Stimulated activated CD4-positive, alpha-beta T cell treated with anti-CD3 and anti-CD28 coated beads, Interleukin-2, amount 100 ng/mL, for 4 hours (primary cell): ENCODE measurements at regions not wholly inside any gene's neighbourhood (a gene's known extent, or its start where the extent isn't known, plus 50 kb on each side); places are given as distances from the start of the nearest gene placed in this dataset.
"Not testable (repeated sequence)": the region's sequence is repeated elsewhere in the genome, so short reads cannot be mapped to it uniquely, and the experiment has no call there.

Experiments used
- DNase-seq: peaks from one replicate; pipeline ENCODE4 v3.0.0-alpha.2; 2020; ENCODE audit warnings: low read depth

DNA sequence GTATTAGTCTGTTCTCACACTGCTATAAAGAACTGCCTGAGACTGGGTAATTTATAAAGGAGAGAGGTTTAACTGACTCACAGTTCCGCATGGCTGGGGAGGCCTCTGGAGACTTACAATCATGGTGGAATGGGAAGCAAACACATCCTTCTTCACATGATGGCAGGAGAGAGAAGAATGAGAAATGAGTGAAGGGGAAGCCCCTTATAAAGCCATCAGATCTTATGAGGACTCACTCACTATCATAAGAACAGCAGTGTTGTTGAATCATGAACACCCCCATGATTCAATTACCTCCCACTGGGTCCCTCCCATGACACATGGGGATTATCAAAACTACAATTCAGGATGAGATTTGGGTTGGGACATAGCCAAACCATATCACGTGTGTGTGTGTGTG lies 1764.4 kb upstream of the SEL1L start:
- not testable (repeated sequence) for DNase-seq

DNA sequence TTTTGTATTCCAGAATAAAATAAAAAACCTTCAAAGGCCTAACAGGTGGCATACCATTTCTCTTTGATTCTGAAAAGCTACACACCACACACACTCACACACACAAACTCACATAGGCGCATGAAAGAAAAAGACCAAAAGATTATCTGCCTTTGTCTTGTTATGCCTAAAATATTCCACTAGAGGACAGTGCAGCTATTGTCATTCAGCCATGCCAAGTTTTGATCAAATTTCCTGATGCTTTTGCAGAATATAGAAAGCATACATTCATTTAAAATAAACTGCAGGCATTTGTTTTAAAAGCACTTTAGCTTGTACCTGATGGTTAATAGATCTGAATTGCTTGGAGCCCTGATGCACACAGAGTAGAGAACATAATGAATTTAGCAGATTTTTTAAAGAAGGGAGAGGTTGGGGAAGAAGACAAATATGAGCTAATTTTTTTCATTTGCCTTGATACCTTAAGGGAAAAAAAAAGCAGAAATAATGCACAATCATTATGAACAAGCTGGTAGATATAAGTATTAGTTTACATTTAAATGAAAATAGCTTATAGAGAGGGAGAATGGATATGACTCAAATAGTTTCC lies 1766.9 kb upstream of the SEL1L start:
- no peak for DNase-seq

DNA sequence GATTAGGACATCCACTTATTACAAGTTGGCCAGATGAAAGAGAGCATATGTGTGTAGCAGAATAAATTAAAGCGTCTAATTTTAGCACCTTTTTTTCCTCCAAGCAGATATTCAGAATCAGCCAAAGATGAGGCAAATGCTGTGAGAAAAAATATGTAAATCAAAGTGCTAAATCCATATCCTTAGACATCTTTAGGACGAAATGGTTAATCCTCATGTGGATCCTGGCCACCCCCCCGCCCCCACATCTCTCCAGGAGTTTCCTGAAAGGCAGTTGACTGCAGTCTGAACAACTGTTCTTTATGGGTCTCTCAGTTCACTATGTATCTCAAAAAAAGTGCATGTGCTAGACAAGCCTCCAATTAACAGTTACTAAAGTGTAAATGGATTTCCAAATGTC lies 1768.1 kb upstream of the SEL1L start:
- DNase-seq, result no peak

DNA sequence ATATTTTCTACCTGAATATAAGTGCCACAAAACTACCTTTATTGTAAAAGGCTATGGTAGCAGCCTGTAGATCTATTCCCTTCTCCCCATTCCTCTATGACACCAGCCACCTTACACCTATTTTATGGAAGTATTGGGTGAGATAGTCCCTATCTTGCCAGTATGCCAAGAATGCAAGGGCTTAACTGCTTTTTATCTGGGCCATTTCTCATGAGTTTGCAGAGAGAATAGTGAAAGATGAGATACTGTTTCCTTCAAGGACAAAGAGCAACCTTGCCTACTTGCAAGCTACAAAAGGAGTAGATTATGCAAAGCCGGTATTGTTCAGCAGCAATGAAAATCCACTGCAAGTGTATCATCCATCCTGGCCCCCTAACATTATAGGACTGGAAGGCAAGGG lies 1775.6 kb upstream of the SEL1L start:
- no peak for DNase-seq

DNA sequence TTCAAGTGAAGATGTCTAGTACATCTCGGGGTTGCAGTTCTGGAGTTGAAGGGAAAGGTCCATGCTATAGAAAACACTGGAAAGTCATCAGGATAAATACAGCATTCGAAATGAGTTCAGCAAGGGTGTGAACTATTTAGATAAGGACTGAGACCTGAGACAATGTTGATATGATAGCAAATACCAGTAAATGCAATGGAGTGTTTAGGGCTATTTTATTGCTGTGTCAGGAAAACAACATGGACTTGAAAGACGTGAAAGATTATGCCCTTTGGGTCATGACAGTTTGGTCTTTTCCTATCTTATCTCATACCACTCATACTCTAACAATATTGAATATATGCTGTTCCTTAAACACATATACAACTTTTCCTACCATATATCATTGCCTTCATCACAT lies 1776.2 kb upstream of the SEL1L start:
- DNase-seq, result no peak

DNA sequence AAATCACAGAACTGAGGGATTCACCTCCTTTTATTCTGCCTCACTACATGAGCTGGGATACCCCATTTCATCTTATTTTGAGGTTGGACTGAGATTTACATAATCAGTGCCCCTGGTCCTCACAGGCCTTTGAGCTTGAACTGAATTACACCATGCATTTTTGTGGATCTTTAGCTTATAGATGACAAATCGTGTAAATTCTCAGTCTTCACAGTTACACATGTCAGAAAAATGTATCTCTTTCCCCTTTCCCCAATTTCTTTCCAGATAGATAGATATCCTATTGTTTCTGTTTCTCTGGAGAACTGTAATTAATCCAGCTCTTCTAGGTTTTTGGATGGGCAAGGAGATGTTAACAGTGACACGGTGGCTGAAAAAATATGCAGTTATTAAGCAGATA lies 1778.9 kb upstream of the SEL1L start:
- DNase-seq, result no peak

DNA sequence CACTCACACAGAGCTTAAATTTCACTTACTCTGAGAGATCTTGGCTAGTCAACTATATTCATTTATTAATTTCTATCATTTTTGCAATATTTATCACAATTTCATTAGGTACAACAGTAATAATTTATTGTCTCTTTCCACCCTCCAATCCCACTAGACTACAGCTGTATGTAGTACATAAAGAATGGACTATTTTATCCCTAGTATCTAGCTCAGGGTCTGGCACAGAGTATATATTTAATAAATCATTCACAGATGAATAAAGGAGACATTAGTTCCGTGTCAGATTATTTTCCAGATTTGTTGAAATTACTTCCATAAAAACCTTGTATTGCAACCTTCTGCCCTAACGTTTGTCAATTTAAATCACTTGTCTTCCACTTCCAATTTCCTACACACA lies 1781.1 kb upstream of the SEL1L start:
- DNase-seq, result no peak

DNA sequence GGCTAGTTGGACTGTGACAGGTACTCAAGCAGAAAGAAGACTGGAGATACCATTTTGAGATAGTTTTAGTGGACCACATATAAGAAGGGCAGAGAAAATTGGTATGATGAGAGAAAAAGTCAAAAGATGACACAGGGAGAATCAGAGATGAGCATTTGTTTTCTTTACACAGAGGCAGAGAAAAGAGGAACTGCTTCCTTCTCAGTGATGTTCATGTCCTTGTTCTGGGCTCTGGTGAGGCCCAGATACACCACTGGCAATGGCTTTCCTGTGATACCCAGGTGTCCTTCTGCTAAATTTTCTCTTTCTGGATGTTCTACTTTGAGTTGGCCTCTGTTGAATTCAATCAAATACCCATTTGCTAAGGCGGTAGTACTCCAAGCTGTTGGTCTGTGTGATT lies 1782.7 kb upstream of the SEL1L start:
- DNase-seq, result no peak

DNA sequence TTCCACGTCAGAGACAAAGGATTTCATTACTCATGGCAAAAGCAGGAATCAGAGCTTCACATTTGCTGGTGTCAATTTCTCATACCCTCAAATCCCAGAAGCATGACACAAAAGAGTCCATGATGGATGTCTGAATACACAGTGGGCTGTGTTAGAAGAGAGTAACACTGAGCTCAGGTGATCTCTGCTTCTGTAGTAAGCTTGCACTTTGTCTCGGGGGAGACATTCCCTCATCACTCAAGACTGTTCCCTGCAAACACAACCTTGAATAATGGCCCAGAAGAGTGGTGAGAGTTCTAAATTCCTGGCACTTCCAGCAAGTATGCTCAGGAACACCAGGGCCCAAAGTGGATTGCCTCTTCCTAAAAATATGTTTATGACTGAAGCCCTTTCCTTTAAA lies 1787.2 kb upstream of the SEL1L start:
- no peak for DNase-seq

DNA sequence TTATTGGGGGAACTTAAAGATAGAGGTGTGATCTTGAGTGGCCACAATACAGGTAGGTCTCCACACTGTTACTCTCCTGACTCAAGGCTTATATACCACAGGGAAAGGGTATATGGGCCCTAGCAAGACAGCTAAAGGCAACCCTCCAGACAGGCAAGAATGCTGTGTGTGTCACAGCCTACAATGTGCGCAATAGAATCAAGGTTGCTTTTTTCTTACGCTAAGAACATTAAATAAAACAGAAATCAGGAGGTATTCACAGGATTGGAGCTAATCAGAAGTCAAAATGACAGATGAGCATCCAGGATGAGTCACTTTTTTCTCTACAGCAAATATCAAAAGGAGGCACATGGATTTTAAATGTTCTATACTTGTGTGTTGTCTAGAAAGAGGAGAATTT lies 1797.9 kb upstream of the SEL1L start:
- no peak for DNase-seq

DNA sequence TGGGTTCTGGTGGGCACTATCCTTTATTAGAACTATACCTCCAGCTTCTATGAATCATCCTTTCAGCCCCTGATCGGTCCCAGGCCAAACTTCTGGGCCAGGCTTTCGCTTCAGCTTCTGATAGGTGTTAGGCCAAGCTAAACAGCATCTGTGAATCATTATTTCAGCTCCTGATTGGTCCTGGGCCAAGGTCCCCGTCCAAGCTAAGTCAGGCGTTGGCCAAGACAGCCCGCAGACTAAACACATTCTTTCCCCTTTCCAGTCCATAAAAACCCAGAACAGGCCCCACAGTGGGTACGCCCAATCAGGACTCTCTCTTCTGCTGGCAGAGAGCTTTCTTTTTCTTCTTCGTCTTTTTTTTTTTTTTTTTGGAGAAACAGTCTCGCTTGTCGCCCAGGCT lies 1808.9 kb upstream of the SEL1L start:
- DNase-seq, result no peak

DNA sequence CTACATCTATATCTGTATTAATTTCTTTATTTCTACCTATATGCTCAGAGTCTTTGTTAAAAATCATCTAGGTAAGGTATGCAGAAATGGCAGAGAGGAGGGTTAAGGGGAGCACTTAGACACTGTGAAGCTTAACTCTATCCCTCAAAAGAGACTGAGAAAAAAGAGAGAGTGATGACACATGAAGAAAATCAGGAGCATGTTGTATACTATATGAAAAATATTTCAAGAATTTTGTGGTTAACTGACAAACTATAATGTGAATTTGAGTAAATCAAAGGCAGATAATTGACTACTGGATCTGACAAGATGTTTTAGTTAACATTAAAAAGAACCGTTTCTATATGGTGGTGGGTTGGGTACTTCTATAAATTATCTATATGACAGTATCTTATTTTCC lies 1814.2 kb upstream of the SEL1L start:
- DNase-seq, result no peak

DNA sequence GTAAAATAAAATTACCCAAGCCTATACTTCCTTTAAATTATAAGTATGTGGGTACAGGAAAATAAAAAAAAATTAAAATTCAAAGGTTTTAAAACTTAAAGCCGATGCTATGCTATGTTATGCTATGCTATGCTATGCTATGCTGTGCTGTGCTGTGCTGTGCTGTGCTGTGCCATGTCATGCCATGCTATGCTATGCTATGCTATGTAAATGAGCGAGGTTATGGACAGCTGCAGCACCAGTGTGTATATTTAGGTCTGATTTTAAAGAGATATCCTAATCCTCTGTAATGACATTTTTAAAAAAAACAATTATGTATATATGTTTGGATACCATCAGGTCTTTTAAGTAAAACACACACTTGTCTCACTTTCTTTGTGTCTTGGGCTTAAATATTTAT lies 1822.0 kb upstream of the SEL1L start:
- DNase-seq, result no peak

DNA sequence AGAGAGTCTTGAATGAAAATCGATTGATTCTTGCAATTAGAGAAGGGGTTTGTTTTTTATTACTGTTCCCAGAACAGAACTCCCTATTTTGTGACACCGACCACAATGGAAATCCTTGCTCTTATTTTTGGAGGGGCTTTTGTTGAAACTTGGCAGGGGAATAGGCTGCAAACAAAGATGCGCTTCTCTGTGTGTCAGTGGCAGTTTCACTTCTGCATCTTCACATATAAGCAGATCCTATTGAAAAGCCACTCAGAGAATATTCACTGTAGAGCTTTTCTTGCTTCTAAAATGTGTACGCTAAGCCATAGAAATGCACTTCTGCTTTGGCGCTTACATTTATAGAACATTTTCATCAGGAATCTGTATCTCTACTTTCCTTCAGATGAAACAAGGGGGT lies 1822.4 kb upstream of the SEL1L start:
- DNase-seq, result no peak

DNA sequence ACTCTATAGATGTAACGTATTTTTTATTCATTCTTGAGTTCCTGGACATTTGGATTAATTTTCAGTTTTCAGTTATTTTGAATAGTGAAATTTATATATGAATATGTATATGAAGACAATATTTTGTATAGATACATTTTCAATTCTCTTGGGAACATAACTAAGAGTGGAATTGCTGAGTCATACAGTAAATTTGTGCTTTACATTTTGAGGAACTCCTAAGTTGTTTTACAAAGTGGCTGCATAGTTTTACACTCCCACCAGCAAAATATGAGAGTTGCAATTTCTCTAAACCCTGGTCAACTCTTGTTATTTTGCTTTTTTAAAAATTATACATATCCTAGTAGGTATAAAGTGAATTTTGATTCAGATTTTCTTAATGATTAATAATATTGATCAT lies 1838.6 kb upstream of the SEL1L start:
- DNase-seq, result no peak

DNA sequence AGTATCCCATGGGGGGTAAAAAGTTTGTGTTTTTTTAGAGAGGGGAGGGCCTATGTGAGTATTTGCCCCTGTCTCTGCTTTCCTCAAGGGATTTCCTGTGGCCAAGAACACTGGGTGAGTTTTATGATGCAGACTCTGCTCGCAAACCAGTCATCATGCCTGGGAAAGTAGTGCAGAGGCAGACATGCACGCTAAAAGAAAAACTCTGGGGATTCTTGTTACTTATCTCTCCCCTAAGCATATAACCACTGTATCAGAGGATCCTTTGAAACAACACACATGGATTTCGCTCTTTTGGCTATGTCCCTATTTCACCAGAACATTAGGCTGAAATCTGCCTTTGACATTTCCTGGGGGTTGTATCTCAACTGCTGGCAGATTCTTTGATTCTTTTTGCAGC lies 1845.8 kb upstream of the SEL1L start:
- DNase-seq, result no peak

DNA sequence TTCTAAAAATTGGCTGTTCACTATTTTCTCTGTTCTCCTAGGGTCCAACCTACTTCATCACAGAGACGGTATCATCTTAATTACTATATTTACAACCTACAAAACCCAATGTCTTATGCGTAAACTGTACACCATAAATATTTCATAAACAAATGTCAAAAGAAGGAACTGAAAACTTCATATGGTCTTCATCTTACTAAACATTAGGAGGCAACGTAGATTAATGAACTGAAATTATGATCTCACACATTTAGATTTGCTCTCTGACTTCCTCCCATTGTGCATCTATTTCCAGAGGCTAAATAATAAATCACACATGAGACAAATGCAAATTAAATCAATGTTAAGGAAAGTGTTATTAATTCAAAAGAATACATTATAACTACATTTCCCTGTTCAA lies 1850.6 kb upstream of the SEL1L start:
- DNase-seq, result no peak

DNA sequence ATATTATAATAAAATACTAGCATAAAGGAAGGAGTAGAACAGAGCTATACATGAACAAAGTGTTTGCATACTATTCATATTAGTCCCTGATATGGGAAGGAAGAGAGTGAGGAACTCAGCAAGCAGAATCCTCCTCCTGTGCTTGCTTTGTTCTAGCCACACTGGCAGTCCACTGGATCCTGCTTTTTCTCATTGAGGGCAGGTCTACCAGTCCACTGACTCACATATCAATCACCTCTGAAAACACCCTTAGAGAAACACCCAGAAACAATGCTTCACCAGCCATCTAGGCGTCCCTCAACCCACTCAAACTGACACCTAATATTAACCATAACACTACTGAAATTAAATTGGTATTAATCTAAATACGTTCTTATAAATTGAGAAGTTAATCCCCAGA lies 1861.7 kb upstream of the SEL1L start:
- DNase-seq, result no peak

DNA sequence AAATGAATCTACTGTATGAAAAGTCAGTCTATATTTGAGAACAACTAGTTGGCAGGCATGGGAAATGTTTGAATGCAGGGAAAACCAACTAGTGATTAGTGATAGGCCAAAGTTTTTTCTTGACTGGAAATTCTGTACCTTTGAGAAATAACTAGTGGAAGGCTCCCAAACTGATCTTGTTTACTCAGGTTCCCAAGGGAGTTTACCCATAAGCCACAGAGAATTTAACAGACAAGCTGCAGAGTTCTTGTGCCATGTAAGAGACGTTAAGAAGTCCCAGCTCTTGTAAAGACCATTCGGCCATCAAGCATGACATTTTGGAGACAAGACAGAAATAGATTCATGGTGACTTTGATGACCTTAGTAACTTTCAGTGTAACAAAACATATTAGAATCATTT lies 1882.8 kb upstream of the SEL1L start:
- DNase-seq, result no peak

DNA sequence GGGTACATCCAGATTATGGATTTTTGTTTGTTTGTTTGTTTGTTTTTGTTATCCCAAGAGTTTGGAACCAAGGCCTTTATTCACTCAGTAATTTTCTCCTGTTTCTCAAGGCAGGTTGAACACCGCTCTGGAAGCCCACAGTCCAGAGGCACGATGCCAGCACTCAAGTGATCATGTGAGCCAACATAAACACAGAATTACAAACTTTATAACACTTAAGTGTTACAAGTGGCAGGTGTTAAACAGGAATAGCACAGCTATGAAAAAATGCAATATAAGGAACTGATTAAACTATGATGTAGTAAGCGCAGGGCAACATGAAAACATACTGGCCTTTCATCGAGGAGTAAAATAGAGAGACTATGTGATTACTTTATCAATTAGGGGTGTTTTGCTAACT lies 1885.8 kb upstream of the SEL1L start:
- no peak for DNase-seq

DNA sequence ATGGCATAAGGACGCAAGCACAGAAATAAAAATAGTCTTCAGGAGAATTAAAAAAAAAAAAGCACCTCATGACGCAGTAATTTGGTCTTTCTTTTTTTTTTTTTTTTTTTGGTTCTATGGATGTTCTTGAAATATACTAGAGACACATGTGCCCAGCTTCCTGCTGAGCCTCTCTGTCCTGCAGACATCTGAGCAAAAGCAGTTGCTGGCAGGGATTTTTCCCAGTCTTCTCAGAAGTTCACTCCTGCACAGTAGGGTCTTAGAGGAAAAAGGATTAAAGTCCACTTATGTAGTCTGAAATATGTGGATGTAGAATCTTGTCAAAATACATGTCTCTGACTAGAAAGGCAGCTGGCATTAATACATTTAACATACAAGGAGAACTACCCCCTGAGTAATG lies 1888.1 kb upstream of the SEL1L start:
- DNase-seq, result no peak

DNA sequence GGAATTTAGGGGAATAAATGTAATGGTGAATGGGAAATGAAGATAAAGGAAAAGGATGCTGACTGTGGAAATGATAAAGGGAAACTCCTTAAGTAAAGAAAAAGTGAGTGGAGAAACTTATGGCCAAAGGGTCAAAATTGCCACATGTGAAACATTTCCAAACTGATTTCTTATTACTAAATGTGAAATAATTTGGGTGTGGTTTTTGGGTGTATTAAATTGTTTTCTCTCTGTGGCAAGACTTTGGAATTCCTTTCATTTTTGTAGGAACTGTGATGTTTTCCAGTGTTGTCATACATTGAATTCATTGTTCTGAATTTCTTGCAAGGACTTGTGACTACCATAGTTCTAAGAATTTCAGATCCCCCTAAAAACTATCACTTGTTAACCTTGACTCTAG lies 1891.5 kb upstream of the SEL1L start:
- no peak for DNase-seq

DNA sequence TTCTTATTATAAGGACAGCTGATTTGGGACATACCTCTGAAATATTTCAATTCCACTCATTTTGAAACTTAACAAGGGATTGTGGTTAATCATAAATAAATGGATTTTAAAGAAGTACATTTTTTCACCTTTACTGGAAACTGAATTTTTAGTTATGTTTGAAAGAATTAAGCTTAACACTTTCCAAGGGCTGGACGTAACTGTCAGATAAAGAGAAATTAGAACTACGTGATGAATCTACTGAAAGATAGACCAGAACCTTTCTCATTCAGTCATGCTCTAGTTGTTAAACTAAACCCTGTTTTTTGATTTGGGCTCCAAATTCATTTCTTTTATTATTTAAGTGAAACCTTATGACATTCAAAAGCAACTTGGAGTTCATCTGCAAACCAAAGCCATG lies 1892.1 kb upstream of the SEL1L start:
- DNase-seq, result no peak

DNA sequence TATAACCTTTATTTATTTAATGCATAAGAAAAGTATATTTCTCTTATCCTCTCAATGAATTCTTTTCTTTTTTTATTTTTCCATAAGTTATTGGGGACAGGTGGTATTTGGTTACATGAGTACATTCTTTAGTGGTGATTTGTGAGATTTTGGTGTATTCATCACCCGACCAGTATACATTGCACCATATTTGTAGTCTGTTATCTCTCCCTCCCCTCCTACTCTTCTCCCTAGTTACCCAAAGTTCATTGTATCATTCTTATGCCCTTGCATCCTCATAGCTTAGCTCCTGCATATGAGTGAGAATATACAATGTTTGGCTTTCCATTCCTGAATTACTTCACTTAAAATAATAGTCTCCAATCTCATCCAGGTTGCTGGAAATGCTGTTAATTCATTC lies 1900.0 kb upstream of the SEL1L start:
- DNase-seq, result no peak

DNA sequence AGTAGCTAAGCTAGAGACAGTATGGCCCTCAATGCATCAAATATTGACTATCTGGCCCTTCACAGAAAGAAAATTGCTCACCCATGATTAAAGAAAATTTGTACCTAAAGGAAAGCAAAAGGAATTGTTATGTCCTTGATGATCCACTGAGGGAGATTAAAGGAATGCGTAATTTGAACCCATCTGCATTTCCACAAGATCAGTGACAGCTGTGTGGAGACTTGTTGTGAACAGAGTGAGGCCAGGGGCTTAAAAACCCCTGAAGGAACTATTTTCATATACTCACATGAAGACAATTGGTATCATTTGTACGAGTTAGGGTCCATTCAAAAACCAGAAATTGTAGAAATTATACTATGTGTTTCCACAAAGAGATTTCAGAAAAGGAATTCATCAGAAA lies 1908.1 kb upstream of the SEL1L start:
- no peak for DNase-seq
